ENCODE measurements at regions not wholly inside any gene's neighbourhood (a gene's known extent, or its start where the extent isn't known, plus 50 kb on each side); places are given as distances from the start of the nearest gene placed in this dataset.

DNA sequence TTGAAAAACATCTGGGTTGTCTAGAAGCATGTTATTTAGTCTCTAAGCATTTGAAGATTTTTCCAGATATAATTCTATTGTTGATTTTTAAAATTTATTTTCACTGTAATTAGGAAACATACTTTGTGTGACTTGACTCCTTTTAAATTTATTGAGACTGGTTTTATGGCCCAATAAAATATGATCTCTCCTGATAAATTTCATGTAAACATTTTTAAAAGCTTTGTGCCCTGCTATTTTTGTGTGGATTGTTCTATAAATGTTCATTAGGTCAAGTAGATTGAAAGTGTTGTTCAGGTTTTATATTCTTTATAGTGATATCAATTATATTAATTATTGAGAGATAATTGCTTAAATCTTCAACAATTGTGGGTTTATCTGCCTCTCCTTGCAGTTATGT is 105.4 kb downstream of the RFX6 start:
- TF ChIP-seq ASH2L (IDR thresholded peaks at IDR 0.05; ENCODE audit: insufficient read length, low read depth, low read length): no peak
- TF ChIP-seq CREB1 (IDR thresholded peaks at IDR 0.05): no peak
- TF ChIP-seq CREB1 (CRISPR knock-in tag; IDR thresholded peaks at IDR 0.05): no peak
- no peak for TF ChIP-seq ETV6 (CRISPR knock-in tag; conservative IDR thresholded peaks at IDR 0.05)
- TF ChIP-seq, protein P1, sequence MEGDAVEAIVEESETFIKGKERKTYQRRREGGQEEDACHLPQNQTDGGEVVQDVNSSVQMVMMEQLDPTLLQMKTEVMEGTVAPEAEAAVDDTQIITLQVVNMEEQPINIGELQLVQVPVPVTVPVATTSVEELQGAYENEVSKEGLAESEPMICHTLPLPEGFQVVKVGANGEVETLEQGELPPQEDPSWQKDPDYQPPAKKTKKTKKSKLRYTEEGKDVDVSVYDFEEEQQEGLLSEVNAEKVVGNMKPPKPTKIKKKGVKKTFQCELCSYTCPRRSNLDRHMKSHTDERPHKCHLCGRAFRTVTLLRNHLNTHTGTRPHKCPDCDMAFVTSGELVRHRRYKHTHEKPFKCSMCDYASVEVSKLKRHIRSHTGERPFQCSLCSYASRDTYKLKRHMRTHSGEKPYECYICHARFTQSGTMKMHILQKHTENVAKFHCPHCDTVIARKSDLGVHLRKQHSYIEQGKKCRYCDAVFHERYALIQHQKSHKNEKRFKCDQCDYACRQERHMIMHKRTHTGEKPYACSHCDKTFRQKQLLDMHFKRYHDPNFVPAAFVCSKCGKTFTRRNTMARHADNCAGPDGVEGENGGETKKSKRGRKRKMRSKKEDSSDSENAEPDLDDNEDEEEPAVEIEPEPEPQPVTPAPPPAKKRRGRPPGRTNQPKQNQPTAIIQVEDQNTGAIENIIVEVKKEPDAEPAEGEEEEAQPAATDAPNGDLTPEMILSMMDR (CRISPR knock-in tag; IDR thresholded peaks at IDR 0.05): no peak
- TF ChIP-seq POLR2AphosphoS5 (IDR thresholded peaks at IDR 0.05; ENCODE audit: low read depth, low read length): no peak
- TF ChIP-seq, protein P2, sequence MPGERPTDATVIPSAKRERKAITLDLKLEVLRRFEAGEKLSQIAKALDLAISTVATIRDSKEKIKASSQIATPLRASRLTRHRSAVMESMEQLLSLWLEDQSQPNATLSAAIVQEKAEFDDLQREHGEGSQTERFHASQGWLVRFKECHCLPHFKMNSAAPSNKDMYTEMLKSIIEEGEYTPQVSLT (CRISPR knock-in tag; IDR thresholded peaks at IDR 0.05; ENCODE audit: borderline replicate concordance, low read depth): no peak
- no peak for TF ChIP-seq ZFP82 (CRISPR knock-in tag; IDR thresholded peaks at IDR 0.05; ENCODE audit: borderline replicate concordance)

Measured in HepG2 (cell line).